Panc1 (cell line): ENCODE measurements at regions not wholly inside any gene's neighbourhood (a gene's known extent, or its start where the extent isn't known, plus 50 kb on each side); places are given as distances from the start of the nearest gene placed in this dataset.

Experiments used
- CTCF ChIP-seq: fragments of 450-650 bp; IDR thresholded peaks from 2 replicates; pipeline ENCODE4 v1.5.1; 2017; ENCODE audit warnings: mild to moderate bottlenecking
- POLR2AphosphoS5 ChIP-seq: IDR thresholded peaks from 2 replicates; pipeline ENCODE4 v1.6.1; 2012; ENCODE audit warnings: mild to moderate bottlenecking, low read depth, low read length, moderate library complexity

GRCh38 chr6:140827593-140827992 lies 1305.1 kb upstream of the GJE1 start:
- TF ChIP-seq CTCF (no peak), POLR2AphosphoS5 (no peak)
